Heart right ventricle (tissue), 16 donors: ENCODE measurements at regions not wholly inside any gene's neighbourhood (a gene's known extent, or its start where the extent isn't known, plus 50 kb on each side); places are given as distances from the start of the nearest gene placed in this dataset.

ENCODE experiments used
- ATAC-seq, 8 donors: fragments of 200-7000 bp; cut with Tn5 transposase; one replicate each; pipeline ENCODE4 v1.9.1; 2020; ENCODE audit warnings: mild to moderate bottlenecking in 8 of 8, moderate library complexity in 8 of 8, moderate number of reproducible peaks in 1 of 8
- DNase-seq, 2 donors: peaks; one replicate each; pipeline ENCODE4 v3.0.0-alpha.2; 2020
- H3K27ac ChIP-seq, 10 donors: fragments of 200-600 bp; sonication (generic) in 2 of 10; one replicate each; pipeline versions ENCODE4 v1.5.0 to v1.8.0; 2020 to 2022; ENCODE audit warnings: mild to moderate bottlenecking in 3 of 10
- H3K27me3 ChIP-seq, 7 donors: fragments of 200-600 bp; one replicate each; pipeline ENCODE4 v1.8.0; 2021 to 2022; ENCODE audit warnings: mild to moderate bottlenecking in 2 of 7
- H3K36me3 ChIP-seq, 9 donors: fragments of 200-600 bp; sonication (generic) in 1 of 9; one replicate each; pipeline versions ENCODE4 v1.5.0 to v1.8.0; 2020 to 2022; ENCODE audit warnings: mild to moderate bottlenecking in 2 of 9
- H3K4me1 ChIP-seq, 9 donors: fragments of 200-600 bp; sonication (generic) in 1 of 9; one replicate each; pipeline versions ENCODE4 v1.5.0 to v1.8.0; 2020 to 2022; ENCODE audit warnings: mild to moderate bottlenecking in 4 of 9
- H3K4me3 ChIP-seq, 10 donors: fragments of 200-600 bp; sonication (generic) in 2 of 10; one replicate each; pipeline versions ENCODE4 v1.5.0 to v1.8.0; 2020 to 2022; ENCODE audit warnings: mild to moderate bottlenecking in 7 of 10, moderate library complexity in 2 of 10
- H3K9me3 ChIP-seq, 11 donors: fragments of 200-600 bp in 10 of 11; sonication (generic) in 2 of 11; one replicate each; pipeline versions ENCODE4 v1.5.0 to v1.8.0; 2013 to 2022; ENCODE audit warnings: mild to moderate bottlenecking in 2 of 11, control low read depth in 1 of 11, moderate library complexity in 1 of 11
- WGBS, 2 donors: extraction: QIAGEN DNeasy Blood & Tissue Kit; methylation state at CpG; one replicate each; pipeline ENCODE4 v1.1.7; 2013; ENCODE audit warnings: inconsistent platforms in 1 of 2; 5-methylcytosine and 5-hydroxymethylcytosine counted together
- intact Hi-C, 10 donors: fragments of 100-400 bp; cut with DNase I; formaldehyde crosslinking; loops; one replicate each; pipeline versions ENCODE4 v1.11.1 to v1.14.2; 2022
- TF ChIP-seq, protein P1 (sequence below), 9 donors: fragments of 200-600 bp; sonication (generic) in 2 of 9; IDR thresholded peaks; one replicate each; pipeline versions ENCODE4 v1.5.0 to v1.8.0; 2021 to 2022; ENCODE audit warnings: antibody characterized with exemption in 9 of 9, mild to moderate bottlenecking in 5 of 9, moderate library complexity in 1 of 9
- donor health status: Arrhythmogenic right ventricular cardiomyopathy.
- donor health status: ischemic (EF 13 %, LVEDD 7.1; RV severe dilation, severe dysfunction).
- donor health status: healthy with polysubstance abuse.
- donor health status: DM: no; HTN: yes; CAD: no.
- donor health status: DM: no; HTN: no; CAD: no.
- donor health status: ischemic (EF 25% LVEDD 6.9; RV normal size, moderate dysfunction).
- donor health status: ischemic (EF 25% LVEDD 5.7; RV mildly dilated, moderate dysfunction).
- donor health status: healthy.
- donor health status: DM: yes; HTN: yes; CAD: no.
- donor health status: Ischemic cardiomyopathy.
- donor health status: ischemic (EF 35%, LVEDD 5.7; RV mildly dilated, moderate dysfunction).
- donor health status: nonischemic (EF 11% LVEDD 7.7; RV severe dilation, severe dysfunction).
- donor health status: DM: yes; HTN: yes; CAD: no.
- donor health status: PGD.
- donor health status: ischemic (EF 29% LVEDD 5.4; RV normal size, mild dysfunction).
- donor health status: nonischemic (EF 23%, LVEDD 6.1; RV moderate dilation, normal function).

DNA sequence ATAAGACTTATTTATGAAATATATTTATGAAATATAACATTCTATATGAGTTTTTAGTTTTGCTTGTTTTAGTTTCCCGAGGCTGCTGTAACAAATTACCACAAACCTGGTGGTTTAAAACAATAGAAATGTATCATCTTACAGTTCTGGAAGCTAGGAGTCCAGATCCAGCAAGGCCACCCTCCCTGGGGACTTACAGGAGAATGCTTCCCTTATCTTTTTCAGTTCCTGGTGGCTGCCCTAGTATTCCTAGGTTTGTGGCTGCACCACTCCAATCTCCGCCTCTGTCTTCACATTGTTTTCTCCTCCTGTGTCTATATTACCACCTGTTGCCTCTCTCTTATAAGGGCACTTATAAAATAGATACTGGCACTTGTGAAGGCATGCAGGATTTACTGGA, 877.8 kb downstream of the TUSC7 start:
- no peak for ATAC-seq
- TF ChIP-seq, protein P1, sequence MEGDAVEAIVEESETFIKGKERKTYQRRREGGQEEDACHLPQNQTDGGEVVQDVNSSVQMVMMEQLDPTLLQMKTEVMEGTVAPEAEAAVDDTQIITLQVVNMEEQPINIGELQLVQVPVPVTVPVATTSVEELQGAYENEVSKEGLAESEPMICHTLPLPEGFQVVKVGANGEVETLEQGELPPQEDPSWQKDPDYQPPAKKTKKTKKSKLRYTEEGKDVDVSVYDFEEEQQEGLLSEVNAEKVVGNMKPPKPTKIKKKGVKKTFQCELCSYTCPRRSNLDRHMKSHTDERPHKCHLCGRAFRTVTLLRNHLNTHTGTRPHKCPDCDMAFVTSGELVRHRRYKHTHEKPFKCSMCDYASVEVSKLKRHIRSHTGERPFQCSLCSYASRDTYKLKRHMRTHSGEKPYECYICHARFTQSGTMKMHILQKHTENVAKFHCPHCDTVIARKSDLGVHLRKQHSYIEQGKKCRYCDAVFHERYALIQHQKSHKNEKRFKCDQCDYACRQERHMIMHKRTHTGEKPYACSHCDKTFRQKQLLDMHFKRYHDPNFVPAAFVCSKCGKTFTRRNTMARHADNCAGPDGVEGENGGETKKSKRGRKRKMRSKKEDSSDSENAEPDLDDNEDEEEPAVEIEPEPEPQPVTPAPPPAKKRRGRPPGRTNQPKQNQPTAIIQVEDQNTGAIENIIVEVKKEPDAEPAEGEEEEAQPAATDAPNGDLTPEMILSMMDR (IDR thresholded peaks at IDR 0.05) = no peak
- H3K4me1 ChIP-seq = no peaks in the 10 kb centered on the region
- intact Hi-C loops = no loop called here
- H3K36me3 ChIP-seq = no peaks in the 10 kb centered on the region
- no peaks in the 10 kb centered on the region for H3K9me3 ChIP-seq
- H3K27me3 ChIP-seq = no peaks in the 10 kb centered on the region
- H3K4me3 ChIP-seq = no peak overlapping the region
- H3K27ac ChIP-seq = no peak overlapping the region
- DNase-seq = no peak
- WGBS, 2 donors = 81 to 87% methylated on average over 2 of the region's 2 CpGs

DNA sequence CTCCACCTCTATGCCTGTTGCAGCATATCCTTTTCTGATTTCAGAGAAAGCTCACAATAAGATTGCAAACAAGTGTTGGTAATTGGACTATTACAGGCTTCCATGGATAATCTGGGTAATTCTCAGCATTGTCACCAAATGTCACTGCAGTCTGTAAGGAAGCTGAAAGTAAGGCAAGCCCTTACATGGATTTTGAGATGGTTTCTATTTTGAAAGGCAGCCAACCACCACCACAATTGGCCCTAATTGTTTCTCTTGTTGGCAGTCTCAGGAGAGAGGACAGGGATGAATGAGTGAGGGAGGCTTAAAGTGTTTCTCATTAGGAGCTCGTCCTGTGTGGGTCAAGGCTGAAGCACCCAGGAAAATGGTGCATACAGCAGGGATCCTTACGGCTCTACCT, 879.9 kb downstream of the TUSC7 start:
- TF ChIP-seq, protein P1 (IDR thresholded peaks at IDR 0.05) = no peak
- H3K4me3 ChIP-seq = no peak overlapping the region

DNA sequence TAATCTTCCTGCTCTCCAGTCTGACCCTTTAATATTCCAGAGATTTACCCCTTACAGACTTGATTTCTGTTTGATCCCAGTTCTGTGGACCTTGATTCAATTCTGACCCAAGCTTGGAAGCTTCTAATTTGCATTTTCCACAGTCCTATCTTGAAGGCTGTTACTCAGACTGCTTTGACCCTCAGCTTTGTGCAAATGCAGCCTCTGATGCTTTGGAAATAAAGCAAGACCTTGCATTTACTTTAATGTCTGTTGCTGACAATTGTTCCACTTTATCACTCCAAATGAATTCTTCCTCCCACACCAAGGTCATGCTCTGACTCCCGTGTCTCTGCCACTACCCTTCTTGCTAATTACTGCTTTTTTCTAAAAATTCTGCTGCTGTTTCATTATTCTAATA, 886.0 kb downstream of the TUSC7 start:
- peaks cover 0 to 5% (median 0%) of the 10 kb centered on the region in 7 donors for H3K27me3 ChIP-seq
- no peaks in the 10 kb centered on the region for H3K4me1 ChIP-seq
- no peak for DNase-seq
- no peak overlapping the region for H3K27ac ChIP-seq
- TF ChIP-seq, protein P1 (IDR thresholded peaks at IDR 0.05) = no peak
- intact Hi-C loops = no loop called here
- no peaks in the 10 kb centered on the region for H3K36me3 ChIP-seq
- H3K4me3 ChIP-seq = no peak overlapping the region
- no peak for ATAC-seq
- no peaks in the 10 kb centered on the region for H3K9me3 ChIP-seq
- WGBS, 2 donors = 27 to 33% methylated on average over 1 of the region's 1 CpG

More for the DNA sequence above, 879.9 kb downstream of the TUSC7 start:
- intact Hi-C loops = no loop called here
- H3K36me3 ChIP-seq = no peaks in the 10 kb centered on the region
- no peaks in the 10 kb centered on the region for H3K9me3 ChIP-seq
- H3K27me3 ChIP-seq = no peaks in the 10 kb centered on the region
- no peak for DNase-seq
- no peaks in the 10 kb centered on the region for H3K4me1 ChIP-seq
- ATAC-seq = no peak
- 67 to 78% methylated on average over 2 of the region's 2 CpGs for WGBS, 2 donors
- H3K27ac ChIP-seq = no peak overlapping the region

- 25 to 55% methylated on average over 1 of the region's 1 CpG for WGBS, 2 donors
- no peak for ATAC-seq
- Histone ChIP-seq H3K9me3 (no peaks in the 10 kb centered on the region), H3K27ac (no peak overlapping the region), H3K36me3 (no peaks in the 10 kb centered on the region), H3K27me3 (peaks cover 0 to 5% (median 0%) of the 10 kb centered on the region in 7 donors), H3K4me1 (no peaks in the 10 kb centered on the region), H3K4me3 (no peak overlapping the region)
- DNase-seq = no peak
- intact Hi-C loops = no loop called here
- TF ChIP-seq, protein P1 (IDR thresholded peaks at IDR 0.05) = no peak
Observed at GRCh38 chr3:117596503-117596902, 886.9 kb downstream of the TUSC7 start.
